ENCODE measurements at regions not wholly inside any gene's neighbourhood (a gene's known extent, or its start where the extent isn't known, plus 50 kb on each side); places are given as distances from the start of the nearest gene placed in this dataset.

- TF ChIP-seq, protein P1, sequence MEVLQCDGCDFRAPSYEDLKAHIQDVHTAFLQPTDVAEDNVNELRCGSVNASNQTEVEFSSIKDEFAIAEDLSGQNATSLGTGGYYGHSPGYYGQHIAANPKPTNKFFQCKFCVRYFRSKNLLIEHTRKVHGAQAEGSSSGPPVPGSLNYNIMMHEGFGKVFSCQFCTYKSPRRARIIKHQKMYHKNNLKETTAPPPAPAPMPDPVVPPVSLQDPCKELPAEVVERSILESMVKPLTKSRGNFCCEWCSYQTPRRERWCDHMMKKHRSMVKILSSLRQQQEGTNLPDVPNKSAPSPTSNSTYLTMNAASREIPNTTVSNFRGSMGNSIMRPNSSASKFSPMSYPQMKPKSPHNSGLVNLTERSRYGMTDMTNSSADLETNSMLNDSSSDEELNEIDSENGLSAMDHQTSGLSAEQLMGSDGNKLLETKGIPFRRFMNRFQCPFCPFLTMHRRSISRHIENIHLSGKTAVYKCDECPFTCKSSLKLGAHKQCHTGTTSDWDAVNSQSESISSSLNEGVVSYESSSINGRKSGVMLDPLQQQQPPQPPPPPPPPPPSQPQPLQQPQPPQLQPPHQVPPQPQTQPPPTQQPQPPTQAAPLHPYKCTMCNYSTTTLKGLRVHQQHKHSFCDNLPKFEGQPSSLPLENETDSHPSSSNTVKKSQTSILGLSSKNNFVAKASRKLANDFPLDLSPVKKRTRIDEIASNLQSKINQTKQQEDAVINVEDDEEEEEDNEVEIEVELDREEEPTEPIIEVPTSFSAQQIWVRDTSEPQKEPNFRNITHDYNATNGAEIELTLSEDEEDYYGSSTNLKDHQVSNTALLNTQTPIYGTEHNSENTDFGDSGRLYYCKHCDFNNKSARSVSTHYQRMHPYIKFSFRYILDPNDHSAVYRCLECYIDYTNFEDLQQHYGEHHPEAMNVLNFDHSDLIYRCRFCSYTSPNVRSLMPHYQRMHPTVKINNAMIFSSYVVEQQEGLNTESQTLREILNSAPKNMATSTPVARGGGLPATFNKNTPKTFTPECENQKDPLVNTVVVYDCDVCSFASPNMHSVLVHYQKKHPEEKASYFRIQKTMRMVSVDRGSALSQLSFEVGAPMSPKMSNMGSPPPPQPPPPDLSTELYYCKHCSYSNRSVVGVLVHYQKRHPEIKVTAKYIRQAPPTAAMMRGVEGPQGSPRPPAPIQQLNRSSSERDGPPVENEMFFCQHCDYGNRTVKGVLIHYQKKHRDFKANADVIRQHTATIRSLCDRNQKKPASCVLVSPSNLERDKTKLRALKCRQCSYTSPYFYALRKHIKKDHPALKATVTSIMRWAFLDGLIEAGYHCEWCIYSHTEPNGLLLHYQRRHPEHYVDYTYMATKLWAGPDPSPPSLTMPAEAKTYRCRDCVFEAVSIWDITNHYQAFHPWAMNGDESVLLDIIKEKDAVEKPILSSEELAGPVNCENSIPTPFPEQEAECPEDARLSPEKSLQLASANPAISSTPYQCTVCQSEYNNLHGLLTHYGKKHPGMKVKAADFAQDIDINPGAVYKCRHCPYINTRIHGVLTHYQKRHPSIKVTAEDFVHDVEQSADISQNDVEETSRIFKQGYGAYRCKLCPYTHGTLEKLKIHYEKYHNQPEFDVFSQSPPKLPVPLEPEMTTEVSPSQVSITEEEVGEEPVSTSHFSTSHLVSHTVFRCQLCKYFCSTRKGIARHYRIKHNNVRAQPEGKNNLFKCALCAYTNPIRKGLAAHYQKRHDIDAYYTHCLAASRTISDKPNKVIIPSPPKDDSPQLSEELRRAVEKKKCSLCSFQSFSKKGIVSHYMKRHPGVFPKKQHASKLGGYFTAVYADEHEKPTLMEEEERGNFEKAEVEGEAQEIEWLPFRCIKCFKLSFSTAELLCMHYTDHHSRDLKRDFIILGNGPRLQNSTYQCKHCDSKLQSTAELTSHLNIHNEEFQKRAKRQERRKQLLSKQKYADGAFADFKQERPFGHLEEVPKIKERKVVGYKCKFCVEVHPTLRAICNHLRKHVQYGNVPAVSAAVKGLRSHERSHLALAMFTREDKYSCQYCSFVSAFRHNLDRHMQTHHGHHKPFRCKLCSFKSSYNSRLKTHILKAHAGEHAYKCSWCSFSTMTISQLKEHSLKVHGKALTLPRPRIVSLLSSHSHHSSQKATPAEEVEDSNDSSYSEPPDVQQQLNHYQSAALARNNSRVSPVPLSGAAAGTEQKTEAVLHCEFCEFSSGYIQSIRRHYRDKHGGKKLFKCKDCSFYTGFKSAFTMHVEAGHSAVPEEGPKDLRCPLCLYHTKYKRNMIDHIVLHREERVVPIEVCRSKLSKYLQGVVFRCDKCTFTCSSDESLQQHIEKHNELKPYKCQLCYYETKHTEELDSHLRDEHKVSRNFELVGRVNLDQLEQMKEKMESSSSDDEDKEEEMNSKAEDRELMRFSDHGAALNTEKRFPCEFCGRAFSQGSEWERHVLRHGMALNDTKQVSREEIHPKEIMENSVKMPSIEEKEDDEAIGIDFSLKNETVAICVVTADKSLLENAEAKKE (CRISPR knock-in tag; IDR thresholded peaks at IDR 0.05): no peak
- no peak for TF ChIP-seq POLR2AphosphoS5 (IDR thresholded peaks at IDR 0.05; ENCODE audit: low read depth)
- no peak for TF ChIP-seq CREB1 (CRISPR knock-in tag; IDR thresholded peaks at IDR 0.05; ENCODE audit: low read depth)
- no peak for TF ChIP-seq STAT1 (IDR thresholded peaks at IDR 0.05; ENCODE audit: unreplicated experiment)
These were observed 404.1 kb upstream of the ST6GAL2 start (continued) for GRCh38 chr2:107290041-107290440.

DNA sequence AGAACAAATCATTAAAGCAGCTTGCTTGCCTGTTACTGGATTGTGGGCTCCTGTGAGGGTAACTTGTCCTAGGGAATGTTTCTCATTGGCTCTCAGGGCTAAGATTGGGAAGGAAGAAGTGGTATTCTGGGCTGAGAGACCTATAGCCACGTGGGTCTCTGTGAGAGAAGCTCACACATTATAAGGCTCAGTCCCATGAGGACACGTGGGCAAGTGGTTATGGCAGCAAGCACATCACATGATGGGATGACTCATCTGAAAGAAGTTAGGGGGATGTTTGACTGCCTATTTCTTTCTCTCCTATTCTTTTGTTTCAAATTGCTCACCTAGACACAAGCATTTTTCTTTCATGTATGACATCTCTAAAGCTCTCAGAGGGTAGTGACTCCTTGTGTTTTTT, 418.0 kb upstream of the ST6GAL2 start:
- no peak overlapping the region for H2AFZ ChIP-seq
- peaks cover 13% of the 10 kb centered on the region for H3K36me3 Mint-ChIP-seq (ENCODE audit: low read depth)
- no peaks in the 10 kb centered on the region for H4K20me1 ChIP-seq (replicated peaks; ENCODE audit: insufficient read depth)
- H3K36me3 ChIP-seq (ENCODE audit: insufficient read depth): peaks cover 6% of the 10 kb centered on the region
- ATAC-seq (no peak), DNase-seq (ENCODE audit: low spot score) (no peak)
- no peak overlapping the region for H3K4me2 ChIP-seq
- no peaks in the 10 kb centered on the region for H3F3A ChIP-seq (replicated peaks; ENCODE audit: low read depth)
- no peaks in the 10 kb centered on the region for H3K27me3 ChIP-seq (ENCODE audit: insufficient read depth)
- 0 out of 2 replicates have a peak, but pooled peaks cover 5% of the 10 kb centered on the region for H3K9me2 ChIP-seq (ENCODE audit: insufficient read depth)
- no peak overlapping the region for H3K27ac ChIP-seq (ENCODE audit: low read depth)
- no peaks in the 10 kb centered on the region for H3K79me2 ChIP-seq (replicated peaks; ENCODE audit: insufficient read depth)
- no peak for TF ChIP-seq POLR2AphosphoS5 (IDR thresholded peaks at IDR 0.05; ENCODE audit: low read depth)
- TF ChIP-seq CREB1 (CRISPR knock-in tag; IDR thresholded peaks at IDR 0.05; ENCODE audit: low read depth): no peak
- TF ChIP-seq ZNF331 (CRISPR knock-in tag; IDR thresholded peaks at IDR 0.05; ENCODE audit: low read depth): no peak
- TF ChIP-seq ZNF114 (CRISPR knock-in tag; IDR thresholded peaks at IDR 0.05): no peak
- TF ChIP-seq, protein P2, sequence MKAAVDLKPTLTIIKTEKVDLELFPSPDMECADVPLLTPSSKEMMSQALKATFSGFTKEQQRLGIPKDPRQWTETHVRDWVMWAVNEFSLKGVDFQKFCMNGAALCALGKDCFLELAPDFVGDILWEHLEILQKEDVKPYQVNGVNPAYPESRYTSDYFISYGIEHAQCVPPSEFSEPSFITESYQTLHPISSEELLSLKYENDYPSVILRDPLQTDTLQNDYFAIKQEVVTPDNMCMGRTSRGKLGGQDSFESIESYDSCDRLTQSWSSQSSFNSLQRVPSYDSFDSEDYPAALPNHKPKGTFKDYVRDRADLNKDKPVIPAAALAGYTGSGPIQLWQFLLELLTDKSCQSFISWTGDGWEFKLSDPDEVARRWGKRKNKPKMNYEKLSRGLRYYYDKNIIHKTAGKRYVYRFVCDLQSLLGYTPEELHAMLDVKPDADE (IDR thresholded peaks at IDR 0.05): no peak
- TF ChIP-seq JUNB (IDR thresholded peaks at IDR 0.05; ENCODE audit: unreplicated experiment): no peak
- no peak for TF ChIP-seq EZH2 (IDR thresholded peaks at IDR 0.05; ENCODE audit: low read depth, unreplicated experiment)
- no peak for TF ChIP-seq EZH2phosphoT487 (IDR thresholded peaks at IDR 0.05; ENCODE audit: unreplicated experiment)
- TF ChIP-seq STAT1 (IDR thresholded peaks at IDR 0.05; ENCODE audit: unreplicated experiment): no peak
- H3K4me1 Mint-ChIP-seq: no peaks in the 10 kb centered on the region
- H3K4me3 Mint-ChIP-seq: no peak overlapping the region
- peaks cover 10% of the 10 kb centered on the region for H3K9me3 Mint-ChIP-seq
- no peaks in the 10 kb centered on the region for H3K4me1 ChIP-seq (ENCODE audit: insufficient read depth)
- no peak overlapping the region for H3K27ac Mint-ChIP-seq
- no peaks in the 10 kb centered on the region for H3K27me3 Mint-ChIP-seq (ENCODE audit: insufficient read depth, low read depth, poor library complexity)
- H3K4me3 ChIP-seq: no peak overlapping the region
